Keratinocyte (primary cell): ENCODE measurements at regions not wholly inside any gene's neighbourhood (a gene's known extent, or its start where the extent isn't known, plus 50 kb on each side); places are given as distances from the start of the nearest gene placed in this dataset.

ENCODE experiments used
- EZH2 ChIP-seq: IDR thresholded peaks from one replicate; pipeline ENCODE4 v1.6.1; 2012; ENCODE audit warnings: inconsistent platforms, mild to moderate bottlenecking, low read length, moderate library complexity
- TF ChIP-seq, protein P1 (sequence below), 3 experiments: IDR thresholded peaks in 1 of 3; conservative IDR thresholded peaks in 1 of 3; optimal IDR thresholded peaks in 1 of 3; 2 replicates in 2 of 3; 3 replicates in 1 of 3; pipeline versions ENCODE3 to v1.5.1; 2011; ENCODE audit warnings: low read length in 3 of 3, mild to moderate bottlenecking in 3 of 3, moderate library complexity in 2 of 3, control low read depth in 1 of 3, inconsistent platforms in 1 of 3; ENCODE audit not compliant: insufficient read depth in 2 of 3; ENCODE audit errors: extremely low read depth in 1 of 3

DNA sequence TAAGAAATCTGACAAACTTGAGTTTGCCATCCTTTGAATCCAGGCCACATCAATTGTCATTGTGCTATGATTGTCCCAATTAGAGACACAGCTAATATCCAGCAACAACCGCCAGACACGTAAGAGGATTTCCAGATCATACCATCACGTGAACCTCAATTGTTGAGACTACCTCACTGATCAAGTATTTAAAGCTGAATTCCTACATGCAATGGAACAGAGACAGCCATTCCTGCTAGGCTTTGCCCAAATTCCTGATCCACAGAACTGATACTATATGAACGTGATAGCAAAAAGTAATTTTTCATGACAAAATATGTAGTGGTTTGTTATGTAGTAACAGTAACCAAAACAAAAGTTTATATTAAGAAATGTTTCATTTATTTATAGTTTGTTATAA, 657.7 kb downstream of the PRR16 start:
- TF ChIP-seq, protein P1, sequence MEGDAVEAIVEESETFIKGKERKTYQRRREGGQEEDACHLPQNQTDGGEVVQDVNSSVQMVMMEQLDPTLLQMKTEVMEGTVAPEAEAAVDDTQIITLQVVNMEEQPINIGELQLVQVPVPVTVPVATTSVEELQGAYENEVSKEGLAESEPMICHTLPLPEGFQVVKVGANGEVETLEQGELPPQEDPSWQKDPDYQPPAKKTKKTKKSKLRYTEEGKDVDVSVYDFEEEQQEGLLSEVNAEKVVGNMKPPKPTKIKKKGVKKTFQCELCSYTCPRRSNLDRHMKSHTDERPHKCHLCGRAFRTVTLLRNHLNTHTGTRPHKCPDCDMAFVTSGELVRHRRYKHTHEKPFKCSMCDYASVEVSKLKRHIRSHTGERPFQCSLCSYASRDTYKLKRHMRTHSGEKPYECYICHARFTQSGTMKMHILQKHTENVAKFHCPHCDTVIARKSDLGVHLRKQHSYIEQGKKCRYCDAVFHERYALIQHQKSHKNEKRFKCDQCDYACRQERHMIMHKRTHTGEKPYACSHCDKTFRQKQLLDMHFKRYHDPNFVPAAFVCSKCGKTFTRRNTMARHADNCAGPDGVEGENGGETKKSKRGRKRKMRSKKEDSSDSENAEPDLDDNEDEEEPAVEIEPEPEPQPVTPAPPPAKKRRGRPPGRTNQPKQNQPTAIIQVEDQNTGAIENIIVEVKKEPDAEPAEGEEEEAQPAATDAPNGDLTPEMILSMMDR (optimal IDR thresholded peaks at IDR 0.05 in 1 of 3, IDR thresholded peaks at IDR 0.05 in 1 of 3, conservative IDR thresholded peaks at IDR 0.05 in 1 of 3; ENCODE audit: extremely low read depth in 1 of 3, insufficient read depth in 2 of 3, low read length in 3 of 3) = no peak
- TF ChIP-seq EZH2 = no peak
